ENCODE measurements at regions not wholly inside any gene's neighbourhood (a gene's known extent, or its start where the extent isn't known, plus 50 kb on each side); places are given as distances from the start of the nearest gene placed in this dataset.

DNA sequence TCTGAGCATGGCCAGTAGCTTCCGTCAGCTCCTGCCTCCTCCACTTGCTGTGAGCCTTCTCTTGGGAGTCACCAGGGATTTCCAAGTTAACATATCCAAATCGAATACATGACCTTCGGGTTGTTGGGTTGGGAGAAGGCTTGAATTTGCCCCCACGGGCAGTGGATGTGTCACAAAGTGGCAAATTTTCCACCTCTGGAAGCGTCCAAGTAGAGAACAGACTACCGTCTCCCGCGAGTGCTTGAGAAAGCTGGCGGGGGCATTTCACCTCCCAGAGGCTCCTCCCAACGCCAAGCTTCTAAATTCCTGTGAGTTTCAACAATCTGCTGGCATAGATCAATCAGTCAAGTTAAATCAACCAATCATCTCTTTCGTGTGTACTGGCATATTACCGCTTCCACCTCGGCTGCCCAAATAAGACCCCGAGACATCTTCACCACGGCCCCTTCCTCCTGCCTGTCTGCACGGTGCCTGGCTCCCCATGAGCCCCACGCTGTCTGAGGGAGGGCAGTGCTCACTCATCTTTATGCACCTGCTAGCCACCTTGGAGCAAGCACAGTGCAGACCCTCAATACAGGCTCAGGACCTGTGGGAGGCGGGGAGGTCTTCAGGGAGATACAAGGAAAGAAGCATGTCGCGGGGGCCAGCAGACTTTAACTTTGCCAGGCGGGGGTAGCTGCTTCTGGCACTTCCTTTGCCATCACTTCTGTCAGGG, 79.1 kb downstream of the MRPL36 start:
- TF ChIP-seq, protein P1, sequence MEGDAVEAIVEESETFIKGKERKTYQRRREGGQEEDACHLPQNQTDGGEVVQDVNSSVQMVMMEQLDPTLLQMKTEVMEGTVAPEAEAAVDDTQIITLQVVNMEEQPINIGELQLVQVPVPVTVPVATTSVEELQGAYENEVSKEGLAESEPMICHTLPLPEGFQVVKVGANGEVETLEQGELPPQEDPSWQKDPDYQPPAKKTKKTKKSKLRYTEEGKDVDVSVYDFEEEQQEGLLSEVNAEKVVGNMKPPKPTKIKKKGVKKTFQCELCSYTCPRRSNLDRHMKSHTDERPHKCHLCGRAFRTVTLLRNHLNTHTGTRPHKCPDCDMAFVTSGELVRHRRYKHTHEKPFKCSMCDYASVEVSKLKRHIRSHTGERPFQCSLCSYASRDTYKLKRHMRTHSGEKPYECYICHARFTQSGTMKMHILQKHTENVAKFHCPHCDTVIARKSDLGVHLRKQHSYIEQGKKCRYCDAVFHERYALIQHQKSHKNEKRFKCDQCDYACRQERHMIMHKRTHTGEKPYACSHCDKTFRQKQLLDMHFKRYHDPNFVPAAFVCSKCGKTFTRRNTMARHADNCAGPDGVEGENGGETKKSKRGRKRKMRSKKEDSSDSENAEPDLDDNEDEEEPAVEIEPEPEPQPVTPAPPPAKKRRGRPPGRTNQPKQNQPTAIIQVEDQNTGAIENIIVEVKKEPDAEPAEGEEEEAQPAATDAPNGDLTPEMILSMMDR (IDR thresholded peaks at IDR 0.05), result no peak
- no peak for TF ChIP-seq EZH2 (IDR thresholded peaks at IDR 0.05; ENCODE audit: borderline replicate concordance, insufficient read depth, low read depth, low read length, poor library complexity, severe bottlenecking)
